ENCODE measurements at regions not wholly inside any gene's neighbourhood (a gene's known extent, or its start where the extent isn't known, plus 50 kb on each side); places are given as distances from the start of the nearest gene placed in this dataset.

DNA sequence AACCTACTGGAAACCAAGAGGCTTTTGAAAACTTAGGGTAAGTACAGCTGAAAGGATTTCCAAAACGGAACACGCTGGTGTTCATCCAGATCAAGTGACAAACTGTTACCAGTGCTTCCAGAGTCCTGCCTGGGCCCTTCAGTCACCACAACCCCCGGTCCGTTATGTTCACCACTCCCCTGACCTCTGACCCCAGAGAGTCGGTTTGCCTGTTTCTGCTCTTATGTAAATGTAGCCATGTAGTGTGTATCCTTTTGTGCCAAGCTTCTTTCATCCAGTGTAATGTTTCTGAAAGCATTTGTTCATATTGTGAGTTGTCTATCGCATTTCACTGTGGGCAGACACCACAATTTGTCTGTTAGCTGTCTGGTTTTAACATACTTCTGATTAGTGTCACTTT is 217.5 kb downstream of the NCK2 start:
- H3K36me3 Mint-ChIP-seq (ENCODE audit: insufficient read depth in 1 of 3, low read depth in 3 of 3) = peaks cover 0 to 9% (median 4%) of the 10 kb centered on the region in 3 experiments; a peak in 4 of 7 replicates
- H3K4me1 ChIP-seq (ENCODE audit: insufficient read depth, low read length) = peaks cover 8% of the 10 kb centered on the region; the same call in 1 of the 2 replicates
- H3K4ac ChIP-seq (ENCODE audit: low read depth, low read length) = no peak overlapping the region
- peak overlapping the region in 1 of 3 experiments; percentile 96; a peak in 2 of 7 replicates for H3K27ac Mint-ChIP-seq
- H2BK20ac ChIP-seq (ENCODE audit: low read depth, low read length, poor library complexity, severe bottlenecking) = no peak overlapping the region
- no peak overlapping the region for H3K9ac ChIP-seq (ENCODE audit: extremely low read depth, insufficient read length, low read length)
- peaks cover 8% of the 10 kb centered on the region for H3K9me3 ChIP-seq (ENCODE audit: control insufficient read depth, low read depth, low read length)
- no peaks in the 10 kb centered on the region for H3K79me1 ChIP-seq (ENCODE audit: insufficient read depth, low read depth, low read length, poor library complexity, severe bottlenecking)
- H2AFZ ChIP-seq (ENCODE audit: low read length) = no peak overlapping the region
- no peak overlapping the region for H3T11ph ChIP-seq (ENCODE audit: low read length)
- H3K9me3 Mint-ChIP-seq = peaks cover 9% of the 10 kb centered on the region in 2 experiments
- TF ChIP-seq CTCF (conservative IDR thresholded peaks at IDR 0.05) = no peak
- no peak for DNase-seq
- peak overlapping the region in 1 of 2 experiments; percentile 12; a peak in 1 of 5 replicates for H3K4me3 Mint-ChIP-seq
- H3K14ac ChIP-seq (ENCODE audit: insufficient read depth, low read length) = no peak overlapping the region
- H3K4me1 Mint-ChIP-seq = peaks cover 38 to 39% of the 10 kb centered on the region in 2 experiments
- no peak overlapping the region for H2BK12ac ChIP-seq (ENCODE audit: insufficient read length, low read depth, low read length)
- no peaks in the 10 kb centered on the region for H3K23me2 ChIP-seq (ENCODE audit: insufficient read length, low read depth, low read length, poor library complexity, severe bottlenecking)
- H2BK5ac ChIP-seq (ENCODE audit: insufficient read length, low read length) = no peak overlapping the region
- WGBS (ENCODE audit: extremely low coverage, insufficient read length, low lambda C conversion rate) = no CpG with 5 or more reads among the region's 6 CpGs
- H3K27ac ChIP-seq (ENCODE audit: insufficient read length, low read depth, low read length) = no peak overlapping the region
- H2BK120ac ChIP-seq (ENCODE audit: low read depth, low read length, poor library complexity, severe bottlenecking) = no peak overlapping the region
- H4K8ac ChIP-seq (replicated peaks; ENCODE audit: insufficient read length, low read depth, low read length) = no peak overlapping the region
- no peaks in the 10 kb centered on the region for H4K20me1 ChIP-seq (ENCODE audit: control insufficient read depth, insufficient read depth, insufficient read length)
- H3K27me3 ChIP-seq (ENCODE audit: insufficient read depth, low read length) = 0 out of 2 replicates have a peak, but pooled peaks cover 2% of the 10 kb centered on the region
- no peak overlapping the region for H4K91ac ChIP-seq (ENCODE audit: insufficient read length, low read depth, low read length)
- H4K5ac ChIP-seq (ENCODE audit: insufficient read length, low read depth, low read length) = no peak overlapping the region
- no peaks in the 10 kb centered on the region for H3K79me2 ChIP-seq (ENCODE audit: insufficient read depth, low read length)
- H2BK15ac ChIP-seq (ENCODE audit: low read depth, low read length) = no peak overlapping the region
- H3K4me2 ChIP-seq (ENCODE audit: insufficient read depth, insufficient read length, low read length) = no peak overlapping the region
- H3K18ac ChIP-seq (ENCODE audit: insufficient read length, low read depth, low read length) = peak overlapping the region; percentile 2
- no peak overlapping the region for H3K23ac ChIP-seq (ENCODE audit: insufficient read length, low read depth, low read length)
- H3K56ac ChIP-seq (ENCODE audit: insufficient read length, low read depth, low read length) = no peak overlapping the region
- peaks cover 64% of the 10 kb centered on the region for H3K27me3 Mint-ChIP-seq (ENCODE audit: low read depth)
- no peak overlapping the region for H2AK5ac ChIP-seq (ENCODE audit: insufficient read length, low read length)
